Activated CD8-positive, alpha-beta memory T cell treated with anti-CD3 and anti-CD28 coated beads, Interleukin-2, amount 10 ng/mL, durations not matched to agents 7 days and 5 days (primary cell): ENCODE measurements at regions not wholly inside any gene's neighbourhood (a gene's known extent, or its start where the extent isn't known, plus 50 kb on each side); places are given as distances from the start of the nearest gene placed in this dataset.
"Not testable (repeated sequence)": the region's sequence is repeated elsewhere in the genome, so short reads cannot be mapped to it uniquely, and the experiment has no call there.

ENCODE experiments used
- ATAC-seq: fragments of 150-1000 bp; cut with Tn5 transposase; one replicate; pipeline ENCODE4 v1.10.0; 2021; ENCODE audit warnings: moderate library complexity
- CTCF ChIA-PET: fragments of 350-600 bp; sonication (Branson Sonifier 250); formaldehyde crosslinking; loops from one replicate; lab custom pipeline; 2021; ENCODE audit warnings: antibody characterized with exemption; lab: Charles Lee
- DNase-seq: peaks from one replicate; pipeline ENCODE4 v3.0.0-alpha.2; 2020
- H3K27ac Mint-ChIP-seq: one replicate; pipeline ENCODE4 v1.8.0; 2021; ENCODE audit warnings: mild to moderate bottlenecking, mixed read lengths
- H3K27me3 Mint-ChIP-seq: one replicate; pipeline ENCODE4 v1.8.0; 2021; ENCODE audit warnings: mixed read lengths
- H3K36me3 Mint-ChIP-seq: one replicate; pipeline ENCODE4 v1.8.0; 2021; ENCODE audit warnings: mild to moderate bottlenecking, mixed read lengths
- H3K4me1 Mint-ChIP-seq: one replicate; pipeline ENCODE4 v1.8.0; 2021; ENCODE audit warnings: mixed read lengths
- H3K4me3 Mint-ChIP-seq: one replicate; pipeline ENCODE4 v1.8.0; 2021; ENCODE audit warnings: mild to moderate bottlenecking, moderate library complexity, mixed read lengths
- H3K9me3 Mint-ChIP-seq: one replicate; pipeline ENCODE4 v1.8.0; 2022; ENCODE audit warnings: low read depth, mixed read lengths

DNA sequence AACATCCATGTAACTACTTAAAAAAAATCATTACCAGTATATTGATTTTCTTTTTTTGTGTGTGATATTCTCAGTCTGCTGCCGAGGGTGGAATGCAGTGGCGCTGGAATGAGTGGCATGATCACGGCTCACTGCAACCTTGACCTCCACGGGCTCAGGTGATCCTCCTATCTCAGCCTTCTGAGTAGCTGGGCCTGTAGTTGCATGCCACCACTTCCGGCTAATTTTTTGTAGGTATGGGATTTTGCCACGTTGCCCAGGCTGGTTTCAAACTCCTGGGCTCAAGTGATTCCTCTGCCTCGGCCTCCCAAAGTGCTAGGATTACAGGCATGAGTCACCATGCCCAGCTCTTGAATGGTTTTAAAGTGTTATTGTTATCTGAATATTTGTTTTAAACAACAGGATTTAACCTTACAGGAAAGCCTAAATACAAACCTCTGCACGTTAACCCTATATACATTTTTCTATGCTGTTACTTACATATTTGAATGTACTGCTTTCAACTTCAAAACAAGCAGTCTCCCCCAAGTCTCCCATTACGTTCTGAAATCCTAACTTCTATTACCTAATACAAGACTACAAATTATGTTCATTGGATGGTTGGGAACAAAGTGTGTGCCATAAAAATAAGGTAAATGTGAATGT, 61.7 kb downstream of the KPNA2 start:
- Mint-ChIP-seq H3K4me1 (peaks cover 8% of the 10 kb centered on the region), H3K27me3 (no peaks in the 10 kb centered on the region)
- no peak for ATAC-seq

DNA sequence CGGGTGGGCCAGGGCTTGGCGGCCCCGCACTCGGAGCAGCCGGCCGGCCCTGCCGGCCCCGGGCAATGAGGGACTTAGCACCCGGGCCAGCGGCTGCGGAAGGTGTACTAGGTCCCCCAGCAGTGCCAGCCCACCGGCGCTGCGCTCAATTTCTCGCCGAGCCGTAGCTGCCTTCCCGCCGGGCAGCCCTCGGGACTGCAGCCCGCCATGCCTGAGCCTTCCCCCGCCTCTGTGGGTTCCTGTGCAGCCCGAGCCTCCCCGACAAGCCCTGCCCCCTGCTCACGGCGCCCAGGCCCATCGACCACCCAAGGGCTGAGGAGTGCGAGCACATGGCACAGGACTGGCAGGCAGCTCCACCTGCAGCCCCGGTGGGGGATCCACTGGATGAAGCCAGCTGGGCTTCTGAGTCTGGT, 63.8 kb downstream of the KPNA2 start:
- H3K4me1 Mint-ChIP-seq: peaks cover 24% of the 10 kb centered on the region
- not testable (repeated sequence) for DNase-seq, ATAC-seq, H3K36me3 Mint-ChIP-seq, H3K9me3 Mint-ChIP-seq, H3K27me3 Mint-ChIP-seq, H3K4me3 Mint-ChIP-seq, H3K27ac Mint-ChIP-seq
- CTCF ChIA-PET: interaction anchor here (0.6 kb wide), 1 partner anchor 25 kb away, joined by 3 read pairs; no protein-coding TSS in a partner anchor

More for the DNA sequence above, 61.7 kb downstream of the KPNA2 start:
- H3K4me3 Mint-ChIP-seq: no peak overlapping the region
- H3K9me3 Mint-ChIP-seq: no peaks in the 10 kb centered on the region
- CTCF ChIA-PET: no interaction called here
- no peak overlapping the region for H3K27ac Mint-ChIP-seq
- DNase-seq: no peak
- no peaks in the 10 kb centered on the region for H3K36me3 Mint-ChIP-seq

DNA sequence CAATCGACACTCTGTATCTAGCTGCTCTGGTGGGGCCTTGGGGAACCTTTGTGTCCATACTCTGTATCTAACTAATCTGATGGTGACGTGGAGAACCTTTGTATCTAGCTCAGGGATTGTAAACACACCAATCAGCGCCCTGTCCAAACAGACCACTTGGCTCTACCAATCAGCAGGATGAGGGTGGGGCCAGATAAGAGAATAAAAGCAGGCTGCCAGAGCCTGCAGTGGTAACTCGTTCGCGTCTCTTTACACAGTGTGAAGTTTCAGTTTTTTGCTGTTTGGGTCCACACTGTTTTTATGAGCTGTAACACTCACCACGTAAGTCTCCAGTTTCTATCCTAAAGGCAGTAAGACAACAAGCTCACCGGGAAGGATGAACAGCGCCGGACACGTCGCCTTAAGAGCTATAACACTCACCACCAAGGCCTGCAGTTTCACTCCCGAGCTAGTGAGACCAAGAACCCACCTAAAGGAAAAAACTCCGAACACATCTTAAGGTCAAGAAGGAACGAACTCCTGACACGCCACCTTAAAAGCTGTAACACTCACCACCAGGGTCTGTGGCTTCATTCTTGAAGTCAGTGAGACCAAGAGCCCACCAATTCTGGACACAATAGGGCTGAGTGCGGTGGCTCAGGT, 64.6 kb downstream of the KPNA2 start:
- DNase-seq (no peak), ATAC-seq (no peak)
- Mint-ChIP-seq H3K27me3 (no peaks in the 10 kb centered on the region), H3K4me1 (peaks cover 28% of the 10 kb centered on the region), H3K9me3 (no peaks in the 10 kb centered on the region), H3K27ac (no peak overlapping the region), H3K4me3 (peak overlapping the region; percentile 4), H3K36me3 (peaks cover 3% of the 10 kb centered on the region)
- CTCF ChIA-PET: interaction anchor here (0.6 kb wide), 1 partner anchor 26 kb away, joined by 3 read pairs; no protein-coding TSS in a partner anchor

DNA sequence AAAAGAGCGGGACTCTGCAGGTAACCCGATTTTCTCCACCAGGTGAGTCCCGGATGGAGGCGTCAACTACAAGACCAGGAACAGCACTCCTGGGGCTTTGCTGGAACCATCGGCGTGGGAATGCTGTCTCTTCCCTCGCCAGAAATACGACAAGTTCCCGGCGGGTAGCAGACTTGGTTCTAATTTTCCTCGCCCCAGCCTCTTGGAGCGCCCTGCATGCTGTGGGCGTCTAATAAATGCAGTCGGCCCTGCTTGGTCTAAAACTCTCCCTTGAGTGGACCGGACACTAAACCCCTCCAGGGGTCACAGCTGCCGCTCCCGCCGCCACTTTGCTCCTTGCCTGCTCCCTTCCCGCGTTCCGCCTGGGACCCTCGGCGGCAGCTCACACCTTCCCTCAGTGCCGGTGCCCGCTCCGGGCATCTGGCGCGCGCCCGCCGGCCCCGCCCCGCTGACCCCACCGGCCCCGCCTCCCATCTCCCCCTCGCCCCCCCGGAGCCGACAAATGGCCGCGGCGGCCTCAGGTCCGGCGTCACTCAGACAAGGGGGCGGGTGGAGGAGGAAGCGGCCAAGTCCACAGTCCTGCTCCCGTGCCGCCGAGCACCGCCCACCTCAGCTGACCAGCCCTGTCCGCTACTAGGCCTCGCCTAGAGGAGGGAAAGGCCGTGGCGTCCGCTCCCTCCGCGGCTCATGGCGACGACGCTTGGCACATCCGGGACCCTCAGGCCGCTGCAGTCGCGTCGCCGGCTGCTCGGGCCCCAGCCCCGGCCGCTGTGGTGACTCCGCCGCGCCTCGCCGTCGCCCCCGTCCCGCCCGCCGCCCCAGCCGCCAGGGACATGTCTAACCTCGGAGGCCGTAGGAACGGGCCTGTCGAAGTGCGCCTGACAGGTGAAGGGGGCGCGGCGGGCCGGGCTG, 65.8 kb downstream of the KPNA2 start:
- peak; percentile 86 for ATAC-seq
- peak; percentile 80 for DNase-seq
- H3K36me3 Mint-ChIP-seq: peaks cover 6% of the 10 kb centered on the region
- H3K27ac Mint-ChIP-seq: peak overlapping the region; percentile 84
- peak overlapping the region; percentile 91 for H3K4me3 Mint-ChIP-seq
- no peaks in the 10 kb centered on the region for H3K9me3 Mint-ChIP-seq
- CTCF ChIA-PET: no interaction called here
- H3K4me1 Mint-ChIP-seq: peaks cover 35% of the 10 kb centered on the region
- no peaks in the 10 kb centered on the region for H3K27me3 Mint-ChIP-seq

DNA sequence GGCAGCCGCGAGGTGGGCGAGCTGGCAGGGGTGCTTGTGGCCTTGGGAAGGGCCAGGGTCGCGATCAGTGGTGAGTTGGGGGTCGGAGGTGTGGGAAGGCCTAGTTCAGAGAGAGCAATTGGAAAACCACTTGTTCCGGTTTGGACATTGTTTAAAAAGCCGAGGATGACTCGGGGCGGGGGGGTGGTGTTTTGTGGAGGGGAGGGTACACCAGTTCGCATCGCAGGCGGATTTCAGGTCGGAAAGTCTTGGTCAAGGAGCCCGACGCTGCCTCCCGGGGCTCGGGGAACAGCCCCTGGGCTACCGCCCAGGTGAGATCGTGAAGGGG, 66.4 kb downstream of the KPNA2 start:
- CTCF ChIA-PET: interaction anchor here (1.2 kb wide), 1 partner anchor 70 kb away, joined by 3 read pairs; no protein-coding TSS in a partner anchor
- ATAC-seq: peak; percentile 10
- Mint-ChIP-seq H3K27me3 (no peaks in the 10 kb centered on the region), H3K36me3 (peaks cover 6% of the 10 kb centered on the region), H3K4me3 (peak overlapping the region; percentile 91), H3K4me1 (peaks cover 40% of the 10 kb centered on the region), H3K9me3 (no peaks in the 10 kb centered on the region), H3K27ac (peak overlapping the region; percentile 84)
- DNase-seq: no peak

DNA sequence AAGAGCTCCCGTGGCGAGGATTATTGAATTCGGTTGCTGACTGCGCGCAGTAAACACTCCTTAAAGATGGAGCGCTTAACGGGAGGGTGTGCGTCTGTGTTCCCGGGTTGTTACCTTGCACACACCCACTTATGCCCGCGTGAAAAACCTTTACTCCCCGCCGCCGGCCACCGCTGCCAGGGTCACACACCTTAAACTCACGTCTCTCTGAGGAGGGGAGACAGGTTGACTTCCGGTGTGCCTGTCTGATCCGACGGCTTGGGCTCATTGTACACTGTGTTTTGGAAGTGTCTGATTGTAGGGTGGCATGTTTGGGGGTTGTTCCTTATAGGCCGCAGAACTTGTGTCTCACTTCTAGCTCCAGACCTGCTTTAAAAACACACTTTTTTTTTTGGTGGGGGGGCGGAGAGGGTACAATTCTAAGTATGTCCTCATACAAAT, 66.8 kb downstream of the KPNA2 start:
- H3K27me3 Mint-ChIP-seq: no peaks in the 10 kb centered on the region
- peak; percentile 53 for DNase-seq
- H3K27ac Mint-ChIP-seq: peak overlapping the region; percentile 84
- ATAC-seq: peak; percentile 20
- CTCF ChIA-PET: interaction anchor here (1.2 kb wide), 1 partner anchor 70 kb away, joined by 3 read pairs; no protein-coding TSS in a partner anchor
- peaks cover 43% of the 10 kb centered on the region for H3K4me1 Mint-ChIP-seq
- peaks cover 7% of the 10 kb centered on the region for H3K36me3 Mint-ChIP-seq
- peak overlapping the region; percentile 91 for H3K4me3 Mint-ChIP-seq
- no peaks in the 10 kb centered on the region for H3K9me3 Mint-ChIP-seq

DNA sequence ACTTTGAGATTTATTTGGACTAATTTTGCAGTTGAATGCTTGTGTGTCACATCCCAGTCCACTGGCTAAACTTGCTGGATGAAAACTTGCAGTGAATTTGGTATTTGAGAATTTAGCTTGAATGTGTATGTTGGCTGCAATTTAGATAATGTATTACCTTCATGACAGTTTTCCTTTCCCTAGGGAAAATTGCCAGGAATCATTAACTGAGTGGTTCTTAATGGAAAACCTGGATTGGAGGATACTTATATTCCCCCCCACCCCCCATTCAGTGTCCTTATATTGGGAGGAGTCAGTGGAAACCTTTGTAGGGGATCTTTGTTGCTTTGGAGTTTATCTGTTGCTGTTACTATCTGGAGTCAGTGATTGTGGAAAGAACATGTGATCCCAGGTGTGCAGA, 67.6 kb downstream of the KPNA2 start:
- no peak for ATAC-seq
- H3K27me3 Mint-ChIP-seq: no peaks in the 10 kb centered on the region
- H3K27ac Mint-ChIP-seq: no peak overlapping the region
- CTCF ChIA-PET: interaction anchor here (1.2 kb wide), 1 partner anchor 69 kb away, joined by 3 read pairs; no protein-coding TSS in a partner anchor
- H3K4me3 Mint-ChIP-seq: peak overlapping the region; percentile 91
- no peak for DNase-seq
- peaks cover 12% of the 10 kb centered on the region for H3K36me3 Mint-ChIP-seq
- H3K4me1 Mint-ChIP-seq: peaks cover 43% of the 10 kb centered on the region
- H3K9me3 Mint-ChIP-seq: no peaks in the 10 kb centered on the region

DNA sequence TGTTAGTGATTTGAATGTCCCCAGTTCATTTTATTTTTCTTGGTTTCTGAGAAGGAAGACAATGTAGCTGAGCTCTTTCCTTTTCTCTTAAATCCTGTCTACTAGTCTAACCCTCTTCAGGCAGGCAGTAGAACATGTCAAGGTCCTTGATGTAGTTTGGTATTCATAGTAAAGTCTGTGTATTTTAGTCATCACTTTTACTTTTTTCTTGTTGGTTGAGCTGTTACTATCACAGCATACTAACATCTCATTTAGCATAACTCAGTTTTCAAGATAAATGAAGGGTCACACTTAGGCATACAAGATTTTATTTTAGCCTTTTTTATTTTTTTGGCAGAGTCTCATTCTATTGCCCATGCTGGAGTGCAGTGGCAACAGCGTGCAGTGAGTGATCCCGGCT, 70.5 kb downstream of the KPNA2 start:
- no peak for DNase-seq
- CTCF ChIA-PET: interaction anchor here (0.8 to 2.0 kb wide), 4 partner anchors 15 to 99 kb away, joined by 3 to 4 read pairs (median 4); no protein-coding TSS in a partner anchor
- Mint-ChIP-seq H3K9me3 (no peaks in the 10 kb centered on the region), H3K27ac (no peak overlapping the region), H3K36me3 (peaks cover 20% of the 10 kb centered on the region), H3K4me3 (no peak overlapping the region), H3K4me1 (peaks cover 43% of the 10 kb centered on the region), H3K27me3 (no peaks in the 10 kb centered on the region)
- no peak for ATAC-seq

DNA sequence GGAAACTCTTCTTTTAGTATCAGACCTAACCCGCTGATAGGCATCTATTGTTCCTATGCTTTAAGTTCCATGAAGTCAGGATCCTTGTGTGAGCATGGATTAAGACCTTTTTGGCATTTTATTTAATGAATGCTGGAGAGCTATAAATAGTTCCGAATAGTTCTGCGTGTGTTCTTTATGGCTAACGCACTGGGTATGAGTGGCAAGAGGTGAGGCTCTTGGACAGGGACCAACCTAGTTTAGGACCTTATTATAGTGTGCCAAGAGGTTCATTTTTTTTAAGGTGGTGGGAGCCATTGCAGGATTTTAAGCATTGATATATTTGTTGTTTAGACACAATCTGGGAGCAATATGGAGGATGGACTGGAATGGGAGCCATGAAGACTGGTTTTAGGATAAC, 71.8 kb downstream of the KPNA2 start:
- Mint-ChIP-seq H3K27ac (no peak overlapping the region), H3K4me3 (no peak overlapping the region), H3K9me3 (no peaks in the 10 kb centered on the region), H3K36me3 (peaks cover 20% of the 10 kb centered on the region), H3K27me3 (no peaks in the 10 kb centered on the region), H3K4me1 (peaks cover 37% of the 10 kb centered on the region)
- CTCF ChIA-PET: interaction anchor here (1.1 kb wide), 1 partner anchor 65 kb away, joined by 4 read pairs; no protein-coding TSS in a partner anchor
- ATAC-seq (no peak), DNase-seq (no peak)

DNA sequence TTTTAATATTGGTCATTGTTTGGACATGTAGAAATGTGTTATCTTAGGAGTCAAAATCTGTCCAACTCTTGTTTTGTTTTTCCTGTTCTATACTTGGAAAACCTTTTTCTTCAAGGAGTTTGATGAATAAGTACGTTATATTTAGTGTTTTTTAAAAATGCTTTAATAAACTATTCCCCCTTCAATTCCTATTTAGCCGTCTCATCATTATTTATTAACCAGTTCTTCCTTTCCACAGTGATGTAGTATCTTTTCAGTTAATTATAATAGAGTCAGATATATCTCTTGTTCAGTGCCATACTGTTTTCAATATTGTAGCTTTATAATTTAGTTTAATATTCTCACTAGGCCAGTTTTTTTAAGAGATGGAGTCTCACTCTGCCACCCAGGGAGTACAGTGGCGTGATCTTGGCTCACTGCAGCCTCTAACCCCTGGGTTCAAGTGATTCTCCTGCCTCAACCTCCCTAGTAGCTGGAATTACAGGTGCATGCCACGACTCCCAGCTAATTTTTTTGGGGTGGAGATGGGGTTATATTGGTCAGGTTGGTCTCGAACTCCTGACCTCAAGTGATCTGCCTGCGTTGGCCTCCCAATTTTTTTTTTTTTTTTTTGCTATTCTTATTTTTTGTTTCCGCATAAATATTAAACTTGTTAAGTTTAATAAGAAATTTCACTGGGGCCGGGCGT, 72.9 kb downstream of the KPNA2 start:
- Mint-ChIP-seq H3K9me3 (no peaks in the 10 kb centered on the region), H3K27me3 (no peaks in the 10 kb centered on the region), H3K36me3 (peaks cover 21% of the 10 kb centered on the region), H3K4me1 (peaks cover 26% of the 10 kb centered on the region), H3K27ac (no peak overlapping the region), H3K4me3 (no peak overlapping the region)
- CTCF ChIA-PET: interaction anchor here (1.2 kb wide), 1 partner anchor 92 kb away, joined by 3 read pairs; no protein-coding TSS in a partner anchor
- ATAC-seq (no peak), DNase-seq (no peak)

DNA sequence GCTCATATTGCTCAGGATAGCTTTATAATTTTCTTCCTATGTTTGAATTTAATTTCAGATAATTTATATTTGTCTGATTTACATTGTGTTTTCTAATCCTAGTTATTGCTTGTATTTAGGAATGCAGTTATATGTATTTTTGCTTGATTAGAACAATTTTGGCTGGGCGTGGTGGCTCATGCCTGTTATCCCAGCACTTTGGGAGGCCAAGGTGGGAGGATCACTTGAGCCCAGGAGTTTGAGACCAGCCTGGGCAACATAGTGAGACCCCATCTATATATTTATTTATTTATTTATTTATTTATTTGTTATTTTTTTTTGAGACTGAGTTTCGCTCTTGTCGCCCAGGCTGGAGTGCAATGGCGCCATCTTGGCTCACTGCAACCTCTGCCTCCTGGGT, 73.9 kb downstream of the KPNA2 start:
- H3K36me3 Mint-ChIP-seq: peaks cover 21% of the 10 kb centered on the region
- not testable (repeated sequence) for H3K4me3 Mint-ChIP-seq, ATAC-seq, H3K27ac Mint-ChIP-seq, H3K9me3 Mint-ChIP-seq, H3K27me3 Mint-ChIP-seq, DNase-seq
- CTCF ChIA-PET: interaction anchor here (0.6 to 1.2 kb wide), 4 partner anchors 58 to 306 kb away, joined by 3 read pairs; no protein-coding TSS in a partner anchor
- peaks cover 21% of the 10 kb centered on the region for H3K4me1 Mint-ChIP-seq

DNA sequence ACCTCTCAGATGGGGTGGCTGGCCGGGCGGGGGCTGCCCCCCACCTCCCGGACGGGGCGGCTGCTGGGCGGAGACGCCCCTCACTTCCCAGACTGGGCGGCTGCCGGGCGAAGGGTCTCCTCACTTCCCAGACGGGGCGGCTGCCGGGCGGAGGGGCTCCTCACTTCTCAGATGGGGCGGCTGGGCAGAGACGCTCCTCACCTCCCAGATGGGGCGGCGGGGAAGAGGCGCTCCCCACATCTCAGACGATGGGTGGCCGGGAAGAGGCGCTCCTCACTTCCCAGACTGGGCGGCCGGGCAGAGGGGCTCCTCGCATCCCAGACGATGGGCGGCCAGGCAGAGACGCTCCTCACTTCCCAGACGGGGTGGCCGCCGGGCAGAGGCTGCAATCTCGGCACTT, 80.7 kb downstream of the KPNA2 start:
- DNase-seq: not testable (repeated sequence)

More for the DNA sequence above, 80.7 kb downstream of the KPNA2 start:
- peaks cover 40% of the 10 kb centered on the region for H3K36me3 Mint-ChIP-seq
- H3K27ac Mint-ChIP-seq, H3K4me1 Mint-ChIP-seq, H3K9me3 Mint-ChIP-seq, H3K4me3 Mint-ChIP-seq, H3K27me3 Mint-ChIP-seq, CTCF ChIA-PET, ATAC-seq: not testable (repeated sequence)
